ENCODE measurements at regions not wholly inside any gene's neighbourhood (a gene's known extent, or its start where the extent isn't known, plus 50 kb on each side); places are given as distances from the start of the nearest gene placed in this dataset.

DNA sequence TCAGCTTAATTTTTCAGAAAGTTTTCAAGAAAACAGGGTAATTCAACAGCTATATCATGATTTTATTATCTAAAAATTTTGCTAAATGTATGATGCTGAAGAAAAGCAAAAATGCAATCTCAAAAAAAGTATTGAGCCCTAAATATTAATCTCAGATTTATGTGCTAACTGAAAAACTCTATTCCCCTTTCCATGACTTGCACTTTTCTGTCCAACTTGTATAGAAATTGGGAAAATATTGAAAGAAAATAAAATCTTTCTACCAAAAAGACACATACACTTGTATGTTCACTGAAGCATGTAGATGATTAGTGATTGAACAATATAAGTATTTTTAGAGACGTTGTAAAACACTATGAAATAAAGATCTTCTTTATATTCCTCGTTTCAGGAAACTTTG, 368.0 kb upstream of the ATXN7L3B start:
- TF ChIP-seq CTCF (IDR thresholded peaks at IDR 0.05; ENCODE audit: poor library complexity): no peak
- no peak for TF ChIP-seq EZH2 (IDR thresholded peaks at IDR 0.05; ENCODE audit: borderline replicate concordance)

Data from hepatocyte (in vitro differentiated cells).